ENCODE measurements at regions not wholly inside any gene's neighbourhood (a gene's known extent, or its start where the extent isn't known, plus 50 kb on each side); places are given as distances from the start of the nearest gene placed in this dataset.

GRCh38 chr7:115096262-115096661 lies 174.4 kb downstream of the MDFIC start:
- CTCF ChIA-PET: no interaction called here
- Mint-ChIP-seq H3K9me3 (no peaks in the 10 kb centered on the region), H3K27ac (no peak overlapping the region), H3K36me3 (no peaks in the 10 kb centered on the region), H3K27me3 (no peaks in the 10 kb centered on the region), H3K4me3 (no peak overlapping the region), H3K4me1 (ENCODE audit: low read depth) (peaks cover 5% of the 10 kb centered on the region)
- no peak for DNase-seq
- intact Hi-C loops (cut with micrococcal nuclease): no loop called here
- POLR2A ChIA-PET: no interaction called here

DNA sequence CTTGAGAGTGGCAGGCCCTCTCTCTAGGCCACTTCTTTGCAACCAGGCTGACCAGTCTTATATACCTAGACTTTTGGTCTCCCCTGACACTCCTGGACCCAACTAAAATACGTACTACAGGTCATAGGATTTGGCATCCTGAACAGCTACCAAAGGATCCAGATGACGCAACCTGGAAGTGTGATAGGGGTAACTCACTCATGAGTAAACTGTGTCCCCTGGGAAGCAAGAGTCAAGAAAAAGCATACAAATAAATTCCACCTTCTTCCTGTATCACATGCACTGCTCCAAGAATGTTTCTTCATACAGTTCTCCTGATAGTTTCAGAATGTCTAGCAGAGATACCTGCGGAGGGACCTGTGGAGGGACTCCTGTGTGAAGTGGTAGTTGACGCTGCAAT lies 172.3 kb downstream of the MDFIC start:
- CTCF ChIA-PET: no interaction called here

DNA sequence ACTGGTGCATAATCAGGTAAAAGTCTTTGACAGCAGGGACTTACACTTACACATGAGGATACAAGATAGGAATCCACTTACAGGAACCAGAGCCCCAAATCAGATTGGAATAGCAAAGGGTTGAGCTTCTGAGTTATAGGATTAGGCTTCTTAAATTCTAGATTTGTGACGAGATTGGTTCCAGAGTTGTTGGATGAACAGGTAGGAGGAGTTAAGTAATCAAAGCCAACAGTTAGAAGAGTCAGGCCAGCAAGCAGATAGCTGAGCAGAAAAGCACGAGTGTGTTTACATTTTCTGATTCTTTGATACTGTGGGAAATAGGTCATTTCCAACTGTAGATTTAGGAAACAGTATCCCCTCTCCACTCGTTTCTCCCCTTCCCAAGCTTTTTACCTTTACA lies 167.0 kb downstream of the MDFIC start:
- intact Hi-C loops (cut with micrococcal nuclease): no loop called here
- no peaks in the 10 kb centered on the region for H3K9me3 Mint-ChIP-seq
- no peak overlapping the region for H3K4me3 Mint-ChIP-seq
- H3K4me1 Mint-ChIP-seq (ENCODE audit: low read depth): no peaks in the 10 kb centered on the region
- no peaks in the 10 kb centered on the region for H3K27me3 Mint-ChIP-seq
- H3K27ac Mint-ChIP-seq: no peak overlapping the region
- H3K36me3 Mint-ChIP-seq: no peaks in the 10 kb centered on the region
- ChIA-PET CTCF (no interaction called here), POLR2A (no interaction called here)
- no peak for DNase-seq

More for the DNA sequence above, 172.3 kb downstream of the MDFIC start:
- POLR2A ChIA-PET: no interaction called here
- DNase-seq: no peak
- intact Hi-C loops (cut with micrococcal nuclease): no loop called here
- Mint-ChIP-seq H3K4me3 (no peak overlapping the region), H3K27me3 (no peaks in the 10 kb centered on the region), H3K27ac (no peak overlapping the region), H3K9me3 (no peaks in the 10 kb centered on the region), H3K4me1 (ENCODE audit: low read depth) (peaks cover 5% of the 10 kb centered on the region), H3K36me3 (no peaks in the 10 kb centered on the region)

DNA sequence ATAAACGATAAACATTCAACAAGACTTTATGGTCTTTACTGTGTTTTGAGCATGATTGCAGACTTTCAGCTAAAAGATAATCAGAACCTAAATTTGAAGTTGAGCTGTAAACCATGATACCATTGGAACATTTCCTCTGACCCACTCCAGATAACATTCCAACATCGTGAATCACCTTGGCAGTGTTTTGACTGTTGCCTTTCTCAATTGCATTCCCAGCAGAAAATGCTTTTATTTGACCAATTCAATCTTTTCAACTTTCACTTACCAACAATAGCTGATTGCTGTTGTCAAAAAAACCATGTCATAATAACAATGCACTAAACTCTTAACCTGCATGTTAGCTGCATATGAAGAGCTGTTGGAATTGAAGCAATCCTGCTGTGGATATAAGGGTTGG lies 165.5 kb downstream of the MDFIC start:
- ChIA-PET CTCF (interaction anchor here (0.5 to 1.3 kb wide), 2 partner anchors 23 to 222 kb away, joined by 3 read pairs; no protein-coding TSS in a partner anchor), POLR2A (no interaction called here)
- intact Hi-C loops (cut with micrococcal nuclease): no loop called here
- Mint-ChIP-seq H3K4me3 (no peak overlapping the region), H3K27ac (no peak overlapping the region), H3K27me3 (no peaks in the 10 kb centered on the region), H3K36me3 (no peaks in the 10 kb centered on the region), H3K4me1 (ENCODE audit: low read depth) (no peaks in the 10 kb centered on the region), H3K9me3 (peaks cover 2% of the 10 kb centered on the region)
- DNase-seq: no peak

DNA sequence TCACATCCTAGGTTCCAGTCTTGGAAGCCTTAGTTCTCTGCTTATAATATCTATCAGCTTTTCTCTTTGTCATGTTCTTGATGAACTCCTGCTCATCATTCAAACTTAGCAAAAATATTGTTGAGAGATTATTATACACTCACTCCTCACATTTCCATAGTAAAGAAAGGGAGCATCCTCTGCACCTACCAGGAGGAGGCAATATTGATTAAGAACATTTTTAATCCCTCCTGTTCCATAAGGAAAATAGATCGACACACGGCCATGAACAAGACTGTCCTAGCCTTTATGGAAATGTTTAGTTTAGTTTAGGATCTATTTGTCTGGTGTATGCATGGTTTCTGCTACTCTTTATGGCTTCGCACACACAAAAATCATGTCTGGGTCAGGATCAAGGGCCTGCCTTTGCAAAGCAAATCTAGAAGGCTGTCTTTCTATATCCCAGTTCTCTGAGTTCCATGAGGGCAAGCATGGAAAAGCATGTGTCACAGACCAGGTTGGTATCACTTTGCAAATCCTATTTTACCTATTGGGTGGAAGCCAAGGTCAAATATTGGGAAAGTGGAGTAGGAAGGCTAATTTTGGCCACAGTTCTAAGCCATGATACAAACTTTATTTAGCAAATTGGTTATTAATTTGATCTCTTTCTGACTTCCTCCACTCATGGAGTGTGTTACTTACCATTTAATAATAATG lies 164.4 kb downstream of the MDFIC start:
- no peak overlapping the region for H3K4me3 Mint-ChIP-seq
- CTCF ChIA-PET: no interaction called here
- peaks cover 2% of the 10 kb centered on the region for H3K9me3 Mint-ChIP-seq

DNA sequence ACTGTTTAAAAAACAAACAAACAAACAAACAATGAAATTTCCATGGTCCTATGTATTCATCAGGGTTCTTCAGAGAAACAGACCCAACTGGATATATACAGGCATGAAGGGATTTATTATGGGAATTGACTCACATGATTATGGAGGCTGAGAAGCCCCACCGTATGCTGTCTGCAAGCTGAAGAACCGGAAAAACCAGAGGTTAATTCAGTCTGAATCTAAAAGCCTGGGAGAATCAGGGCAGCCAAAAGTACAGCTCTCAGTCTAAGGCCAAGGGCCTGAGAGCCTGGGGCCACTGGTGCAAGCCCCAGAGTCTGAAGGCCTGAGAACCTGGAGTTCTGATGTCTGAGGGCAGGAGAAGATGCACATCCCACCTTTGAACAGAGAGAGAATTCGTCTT lies 163.5 kb downstream of the MDFIC start:
- Mint-ChIP-seq H3K27me3 (no peaks in the 10 kb centered on the region), H3K27ac (no peak overlapping the region), H3K36me3 (no peaks in the 10 kb centered on the region), H3K4me3 (no peak overlapping the region), H3K9me3 (peaks cover 2% of the 10 kb centered on the region), H3K4me1 (ENCODE audit: low read depth) (no peaks in the 10 kb centered on the region)
- ChIA-PET CTCF (no interaction called here), POLR2A (no interaction called here)
- no peak for DNase-seq
- intact Hi-C loops (cut with micrococcal nuclease): no loop called here

More for the DNA sequence above, 164.4 kb downstream of the MDFIC start:
- H3K4me1 Mint-ChIP-seq (ENCODE audit: low read depth): no peaks in the 10 kb centered on the region
- no peak for DNase-seq
- H3K27me3 Mint-ChIP-seq: no peaks in the 10 kb centered on the region
- H3K27ac Mint-ChIP-seq: no peak overlapping the region
- intact Hi-C loops (cut with micrococcal nuclease): no loop called here
- no peaks in the 10 kb centered on the region for H3K36me3 Mint-ChIP-seq
- POLR2A ChIA-PET: no interaction called here

DNA sequence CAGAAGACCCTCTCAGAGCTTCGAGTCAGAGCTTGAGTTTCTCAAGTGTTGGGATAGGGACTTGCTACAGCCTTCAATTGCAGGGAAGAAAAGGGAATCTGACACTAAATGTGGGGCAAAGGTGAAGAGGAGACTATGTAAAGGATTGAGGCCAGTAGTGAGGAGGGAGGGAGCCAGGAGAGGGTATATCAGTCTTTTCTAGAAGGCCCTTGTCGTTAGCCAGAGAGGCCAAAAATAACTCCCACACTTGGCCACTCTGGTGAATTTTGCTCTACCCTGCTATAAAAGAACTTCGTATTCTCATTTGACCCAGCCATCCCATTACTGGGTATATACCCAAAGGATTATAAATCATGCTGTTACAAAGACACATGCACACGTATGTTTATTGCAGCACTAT lies 162.0 kb downstream of the MDFIC start:
- ChIA-PET POLR2A (no interaction called here), CTCF (no interaction called here)
- peaks cover 2% of the 10 kb centered on the region for H3K9me3 Mint-ChIP-seq
- H3K27ac Mint-ChIP-seq: no peak overlapping the region
- no peaks in the 10 kb centered on the region for H3K36me3 Mint-ChIP-seq
- no peaks in the 10 kb centered on the region for H3K4me1 Mint-ChIP-seq (ENCODE audit: low read depth)
- no peaks in the 10 kb centered on the region for H3K27me3 Mint-ChIP-seq
- no peak overlapping the region for H3K4me3 Mint-ChIP-seq
- no peak for DNase-seq
- intact Hi-C loops (cut with micrococcal nuclease): no loop called here

DNA sequence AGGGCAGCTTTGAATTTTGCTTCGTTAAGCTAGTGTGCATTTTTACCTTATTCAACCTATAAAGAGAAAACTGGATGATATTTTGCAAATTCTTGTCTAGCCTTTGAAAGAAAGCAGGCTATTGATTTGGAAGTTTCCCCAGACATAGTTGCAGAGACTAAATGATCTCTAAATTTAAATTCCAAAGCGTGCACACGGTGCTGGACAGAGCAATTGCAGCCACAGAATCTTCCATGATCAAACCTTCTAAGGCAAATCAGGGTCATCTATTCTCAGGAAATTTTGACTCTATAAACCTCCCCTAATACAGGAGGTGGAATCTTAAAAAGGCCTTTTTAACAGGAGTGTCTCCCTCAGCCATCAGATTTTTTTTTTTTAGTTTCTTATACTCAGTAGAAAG lies 159.9 kb downstream of the MDFIC start:
- POLR2A ChIA-PET: no interaction called here
- intact Hi-C loops (cut with micrococcal nuclease): no loop called here
- Mint-ChIP-seq H3K9me3 (peaks cover 2% of the 10 kb centered on the region), H3K36me3 (no peaks in the 10 kb centered on the region), H3K4me1 (ENCODE audit: low read depth) (no peaks in the 10 kb centered on the region), H3K4me3 (no peak overlapping the region), H3K27ac (no peak overlapping the region), H3K27me3 (no peaks in the 10 kb centered on the region)
- CTCF ChIA-PET: no interaction called here
- DNase-seq: no peak

DNA sequence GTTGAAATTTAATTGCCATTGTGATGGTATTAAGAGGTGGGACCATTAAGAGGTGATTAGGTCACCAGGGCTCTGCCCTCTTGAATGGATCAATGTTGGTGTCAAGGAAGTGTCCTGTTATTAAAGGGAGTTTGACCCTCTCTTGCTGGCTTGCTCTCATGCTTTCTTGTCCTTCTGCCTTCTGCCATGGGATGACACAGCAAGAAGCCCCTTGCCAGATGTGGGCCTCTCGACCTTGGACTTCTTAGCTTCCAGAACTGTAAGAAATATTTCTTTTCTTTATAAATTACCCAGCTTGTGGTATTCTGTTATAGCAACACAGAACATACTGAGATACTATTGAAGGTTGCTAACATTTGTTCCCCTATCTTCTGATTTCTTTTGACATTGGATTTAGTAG lies 157.0 kb downstream of the MDFIC start:
- Mint-ChIP-seq H3K4me3 (no peak overlapping the region), H3K27ac (no peak overlapping the region), H3K4me1 (ENCODE audit: low read depth) (no peaks in the 10 kb centered on the region), H3K36me3 (no peaks in the 10 kb centered on the region), H3K27me3 (no peaks in the 10 kb centered on the region), H3K9me3 (peaks cover 5% of the 10 kb centered on the region)
- no peak for DNase-seq
- intact Hi-C loops (cut with micrococcal nuclease): no loop called here
- ChIA-PET POLR2A (no interaction called here), CTCF (no interaction called here)

DNA sequence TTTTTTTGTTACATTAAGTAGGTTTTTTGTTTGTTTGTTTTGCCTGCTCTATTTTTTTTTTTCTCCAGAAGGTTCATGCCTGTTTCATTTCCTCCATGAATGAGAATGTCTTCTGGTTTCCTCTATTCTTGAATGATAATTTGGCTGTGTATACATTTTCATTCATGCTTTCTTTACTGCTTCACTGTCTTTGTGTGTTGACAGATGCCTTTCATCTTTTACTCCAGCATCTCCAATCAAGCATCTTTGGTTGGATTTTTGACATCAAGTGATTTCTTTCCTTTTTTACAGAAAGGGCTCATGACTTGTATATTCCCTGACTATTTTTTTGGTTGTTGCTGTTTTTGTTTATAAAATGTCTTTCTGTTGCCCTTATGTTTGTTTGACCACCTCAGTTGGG lies 156.5 kb downstream of the MDFIC start:
- ChIA-PET POLR2A (no interaction called here), CTCF (no interaction called here)
- Mint-ChIP-seq H3K27me3 (no peaks in the 10 kb centered on the region), H3K4me3 (no peak overlapping the region), H3K27ac (no peak overlapping the region), H3K4me1 (ENCODE audit: low read depth) (no peaks in the 10 kb centered on the region), H3K36me3 (no peaks in the 10 kb centered on the region), H3K9me3 (peaks cover 3% of the 10 kb centered on the region)
- intact Hi-C loops (cut with micrococcal nuclease): no loop called here
- no peak for DNase-seq

DNA sequence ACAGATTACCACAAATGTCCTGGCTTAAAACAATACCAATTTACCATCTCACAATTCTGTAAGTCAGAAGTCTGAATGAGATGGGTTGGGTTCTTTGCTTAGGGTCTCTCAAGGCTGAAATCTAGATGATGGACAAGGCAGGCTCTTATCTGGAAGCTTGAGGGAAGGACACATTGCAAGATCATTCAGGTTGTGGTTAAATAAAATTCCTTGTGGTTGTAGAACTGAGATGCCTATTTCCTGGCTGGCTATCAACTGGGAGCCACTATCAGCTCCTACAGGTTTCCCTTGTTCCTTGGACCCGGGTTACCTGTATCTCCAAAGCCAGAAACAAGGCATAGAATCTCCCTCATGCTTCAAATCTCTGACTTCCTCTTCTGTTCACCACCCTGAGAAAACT lies 148.4 kb downstream of the MDFIC start:
- CTCF ChIA-PET: no interaction called here
- peaks cover 6% of the 10 kb centered on the region for H3K4me1 Mint-ChIP-seq (ENCODE audit: low read depth)
- no peak for DNase-seq
- no peak overlapping the region for H3K4me3 Mint-ChIP-seq
- no peaks in the 10 kb centered on the region for H3K27me3 Mint-ChIP-seq
- H3K9me3 Mint-ChIP-seq: no peaks in the 10 kb centered on the region
- H3K27ac Mint-ChIP-seq: no peak overlapping the region
- no peaks in the 10 kb centered on the region for H3K36me3 Mint-ChIP-seq
- POLR2A ChIA-PET: no interaction called here
- intact Hi-C loops (cut with micrococcal nuclease): no loop called here

All from activated CD4-positive, alpha-beta memory T cell treated with anti-CD3 and anti-CD28 coated beads for 36 hours (primary cell).